ENCODE measurements at regions not wholly inside any gene's neighbourhood (a gene's known extent, or its start where the extent isn't known, plus 50 kb on each side); places are given as distances from the start of the nearest gene placed in this dataset.

GRCh38 chr4:173827707-173828106 lies 297.7 kb upstream of the HAND2 start:
- TF ChIP-seq POLR2A (IDR thresholded peaks at IDR 0.05) (no peak), CTCF (IDR thresholded peaks at IDR 0.05) (no peak), POLR2AphosphoS5 (IDR thresholded peaks at IDR 0.05) (no peak), EP300 (IDR thresholded peaks at IDR 0.05) (no peak)
